ENCODE measurements at regions not wholly inside any gene's neighbourhood (a gene's known extent, or its start where the extent isn't known, plus 50 kb on each side); places are given as distances from the start of the nearest gene placed in this dataset.

- DNase-seq = no peak
These were observed 153.8 kb upstream of the VASH1 start for GRCh38 chr14:76607510-76607909.

- no peak for DNase-seq
These were observed 148.6 kb upstream of the VASH1 start for GRCh38 chr14:76612654-76613053.

GRCh38 chr14:76613616-76614015 lies 147.7 kb upstream of the VASH1 start:
- no peak for DNase-seq

GRCh38 chr14:76615331-76615730 lies 145.9 kb upstream of the VASH1 start:
- no peak for DNase-seq

- no peak for DNase-seq
These were observed 143.8 kb upstream of the VASH1 start for GRCh38 chr14:76617440-76617839.

- DNase-seq = no peak
These were observed 124.7 kb upstream of the VASH1 start for GRCh38 chr14:76636602-76637001.

GRCh38 chr14:76638841-76639240 lies 122.4 kb upstream of the VASH1 start:
- no peak for DNase-seq

GRCh38 chr14:76639606-76640229 lies 121.5 kb upstream of the VASH1 start:
- no peak for DNase-seq

- no peak for DNase-seq
These were observed 120.3 kb upstream of the VASH1 start for GRCh38 chr14:76640923-76641395.

- no peak for DNase-seq
These were observed 119.7 kb upstream of the VASH1 start for GRCh38 chr14:76641541-76641940.

- DNase-seq = no peak
These were observed 117.4 kb upstream of the VASH1 start for GRCh38 chr14:76643887-76644286.

GRCh38 chr14:76644855-76645518 lies 116.3 kb upstream of the VASH1 start:
- DNase-seq = peak; percentile 57

- DNase-seq = peak; percentile 88
These were observed 113.5 kb upstream of the VASH1 start for GRCh38 chr14:76647697-76648298.

- DNase-seq = no peak
These were observed 109.7 kb upstream of the VASH1 start for GRCh38 chr14:76651410-76652055.

- DNase-seq = no peak
These were observed 107.2 kb upstream of the VASH1 start for GRCh38 chr14:76653875-76654572.

GRCh38 chr14:76654573-76655108 lies 106.6 kb upstream of the VASH1 start:
- no peak for DNase-seq

- DNase-seq = no peak
These were observed 105.9 kb upstream of the VASH1 start for GRCh38 chr14:76655331-76655730.

- no peak for DNase-seq
These were observed 104.7 kb upstream of the VASH1 start for GRCh38 chr14:76656592-76656991.

GRCh38 chr14:76657404-76657803 lies 103.9 kb upstream of the VASH1 start:
- DNase-seq = no peak

- no peak for DNase-seq
These were observed 103.4 kb upstream of the VASH1 start for GRCh38 chr14:76657846-76658245.

GRCh38 chr14:76662580-76662979 lies 98.7 kb upstream of the VASH1 start:
- DNase-seq = no peak

GRCh38 chr14:76664790-76665189 lies 96.5 kb upstream of the VASH1 start:
- no peak for DNase-seq

GRCh38 chr14:76666746-76667145 lies 94.5 kb upstream of the VASH1 start:
- no peak for DNase-seq
